ENCODE measurements at regions not wholly inside any gene's neighbourhood (a gene's known extent, or its start where the extent isn't known, plus 50 kb on each side); places are given as distances from the start of the nearest gene placed in this dataset.

DNA sequence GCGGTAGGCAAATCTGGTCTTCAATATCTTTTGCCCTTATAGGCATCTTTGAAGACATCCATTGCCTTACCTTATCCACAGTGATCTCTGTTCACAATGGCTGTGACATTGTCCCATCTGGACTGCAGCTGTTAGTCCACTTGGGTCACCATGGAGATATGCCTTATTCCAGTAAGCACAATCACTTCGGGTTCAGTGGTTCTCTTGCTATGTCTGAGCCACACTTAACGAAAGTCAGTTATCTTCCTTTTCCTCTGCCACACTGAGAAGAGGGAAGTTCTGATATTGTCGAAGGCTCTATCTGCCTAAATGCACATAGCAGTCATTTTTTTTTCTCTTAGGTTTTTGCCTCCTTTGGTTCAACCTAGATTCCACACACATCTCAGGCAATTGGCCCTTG lies 119.0 kb upstream of the SATB1 start:
- TF ChIP-seq, protein P1, sequence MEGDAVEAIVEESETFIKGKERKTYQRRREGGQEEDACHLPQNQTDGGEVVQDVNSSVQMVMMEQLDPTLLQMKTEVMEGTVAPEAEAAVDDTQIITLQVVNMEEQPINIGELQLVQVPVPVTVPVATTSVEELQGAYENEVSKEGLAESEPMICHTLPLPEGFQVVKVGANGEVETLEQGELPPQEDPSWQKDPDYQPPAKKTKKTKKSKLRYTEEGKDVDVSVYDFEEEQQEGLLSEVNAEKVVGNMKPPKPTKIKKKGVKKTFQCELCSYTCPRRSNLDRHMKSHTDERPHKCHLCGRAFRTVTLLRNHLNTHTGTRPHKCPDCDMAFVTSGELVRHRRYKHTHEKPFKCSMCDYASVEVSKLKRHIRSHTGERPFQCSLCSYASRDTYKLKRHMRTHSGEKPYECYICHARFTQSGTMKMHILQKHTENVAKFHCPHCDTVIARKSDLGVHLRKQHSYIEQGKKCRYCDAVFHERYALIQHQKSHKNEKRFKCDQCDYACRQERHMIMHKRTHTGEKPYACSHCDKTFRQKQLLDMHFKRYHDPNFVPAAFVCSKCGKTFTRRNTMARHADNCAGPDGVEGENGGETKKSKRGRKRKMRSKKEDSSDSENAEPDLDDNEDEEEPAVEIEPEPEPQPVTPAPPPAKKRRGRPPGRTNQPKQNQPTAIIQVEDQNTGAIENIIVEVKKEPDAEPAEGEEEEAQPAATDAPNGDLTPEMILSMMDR (conservative IDR thresholded peaks at IDR 0.05; ENCODE audit: low read depth, low read length): no peak
- no peak for TF ChIP-seq NFE2L2 (IDR thresholded peaks at IDR 0.05; ENCODE audit: low read depth, low read length)
- no peak for TF ChIP-seq SMC3 (IDR thresholded peaks at IDR 0.05; ENCODE audit: low read depth, low read length)
- TF ChIP-seq RAD21 (IDR thresholded peaks at IDR 0.05; ENCODE audit: low read length): no peak
- TF ChIP-seq FOS (IDR thresholded peaks at IDR 0.05; ENCODE audit: low read depth, low read length): no peak
- no peak for TF ChIP-seq POLR2A (IDR thresholded peaks at IDR 0.05; ENCODE audit: low read depth, low read length)
- TF ChIP-seq BHLHE40 (IDR thresholded peaks at IDR 0.05; ENCODE audit: low read depth, low read length): no peak
- TF ChIP-seq RCOR1 (IDR thresholded peaks at IDR 0.05; ENCODE audit: insufficient replicate concordance, low read length): no peak
- TF ChIP-seq, protein P2, sequence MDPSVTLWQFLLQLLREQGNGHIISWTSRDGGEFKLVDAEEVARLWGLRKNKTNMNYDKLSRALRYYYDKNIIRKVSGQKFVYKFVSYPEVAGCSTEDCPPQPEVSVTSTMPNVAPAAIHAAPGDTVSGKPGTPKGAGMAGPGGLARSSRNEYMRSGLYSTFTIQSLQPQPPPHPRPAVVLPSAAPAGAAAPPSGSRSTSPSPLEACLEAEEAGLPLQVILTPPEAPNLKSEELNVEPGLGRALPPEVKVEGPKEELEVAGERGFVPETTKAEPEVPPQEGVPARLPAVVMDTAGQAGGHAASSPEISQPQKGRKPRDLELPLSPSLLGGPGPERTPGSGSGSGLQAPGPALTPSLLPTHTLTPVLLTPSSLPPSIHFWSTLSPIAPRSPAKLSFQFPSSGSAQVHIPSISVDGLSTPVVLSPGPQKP (IDR thresholded peaks at IDR 0.05; ENCODE audit: borderline replicate concordance, low read depth, low read length): no peak
- TF ChIP-seq CEBPB (IDR thresholded peaks at IDR 0.05; ENCODE audit: low read depth, low read length): no peak
- TF ChIP-seq RFX5 (IDR thresholded peaks at IDR 0.05; ENCODE audit: low read depth, low read length): no peak
- TF ChIP-seq, protein P3, sequence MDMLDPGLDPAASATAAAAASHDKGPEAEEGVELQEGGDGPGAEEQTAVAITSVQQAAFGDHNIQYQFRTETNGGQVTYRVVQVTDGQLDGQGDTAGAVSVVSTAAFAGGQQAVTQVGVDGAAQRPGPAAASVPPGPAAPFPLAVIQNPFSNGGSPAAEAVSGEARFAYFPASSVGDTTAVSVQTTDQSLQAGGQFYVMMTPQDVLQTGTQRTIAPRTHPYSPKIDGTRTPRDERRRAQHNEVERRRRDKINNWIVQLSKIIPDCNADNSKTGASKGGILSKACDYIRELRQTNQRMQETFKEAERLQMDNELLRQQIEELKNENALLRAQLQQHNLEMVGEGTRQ (IDR thresholded peaks at IDR 0.05; ENCODE audit: low read depth, low read length): no peak
- TF ChIP-seq MXI1 (IDR thresholded peaks at IDR 0.05; ENCODE audit: borderline replicate concordance, low read depth, low read length): no peak
- no peak for TF ChIP-seq MAZ (IDR thresholded peaks at IDR 0.05; ENCODE audit: borderline replicate concordance, low read depth, low read length)
